ENCODE measurements at regions not wholly inside any gene's neighbourhood (a gene's known extent, or its start where the extent isn't known, plus 50 kb on each side); places are given as distances from the start of the nearest gene placed in this dataset.
A peak's percentile ranks its signal among the peaks of the same experiment; 100 is the strongest.

- Histone ChIP-seq H3K4me1 (ENCODE audit: insufficient read depth) (peaks cover 14% of the 10 kb centered on the region), H4K20me1 (replicated peaks; ENCODE audit: insufficient read depth) (no peaks in the 10 kb centered on the region), H3K4me2 (peak overlapping the region; percentile 91), H3K4me3 (peak overlapping the region; percentile 57), H3K9me2 (ENCODE audit: insufficient read depth) (peaks cover 15% of the 10 kb centered on the region; the same call in 1 of the 2 replicates), H3F3A (replicated peaks; ENCODE audit: low read depth) (peaks cover 11% of the 10 kb centered on the region), H3K36me3 (ENCODE audit: insufficient read depth) (no peaks in the 10 kb centered on the region; the same call in 1 of the 2 replicates), H3K27ac (ENCODE audit: low read depth) (no peak overlapping the region), H3K79me2 (replicated peaks; ENCODE audit: insufficient read depth) (no peaks in the 10 kb centered on the region; the same call in 1 of the 2 replicates), H3K27me3 (ENCODE audit: insufficient read depth) (peaks cover 13% of the 10 kb centered on the region; the same call in 1 of the 2 replicates), H2AFZ (peak overlapping the region; percentile 96; the same call in 1 of the 2 replicates)
- Mint-ChIP-seq H3K27me3 (ENCODE audit: insufficient read depth, low read depth, poor library complexity) (peaks cover 20% of the 10 kb centered on the region), H3K36me3 (ENCODE audit: low read depth) (peaks cover 16% of the 10 kb centered on the region), H3K27ac (peak overlapping the region; percentile 84; the same call in 1 of the 2 replicates), H3K9me3 (peaks cover 20% of the 10 kb centered on the region), H3K4me3 (peak overlapping the region; percentile 68), H3K4me1 (peaks cover 14% of the 10 kb centered on the region)
- no peak for TF ChIP-seq POLR2AphosphoS5 (IDR thresholded peaks at IDR 0.05; ENCODE audit: low read depth)
- TF ChIP-seq REST (IDR thresholded peaks at IDR 0.05; ENCODE audit: unreplicated experiment) = no peak
- no peak for TF ChIP-seq ETS1 (IDR thresholded peaks at IDR 0.05)
- no peak for TF ChIP-seq NANOG (IDR thresholded peaks at IDR 0.05; ENCODE audit: borderline replicate concordance)
- no peak for TF ChIP-seq EZH2 (IDR thresholded peaks at IDR 0.05; ENCODE audit: low read depth, unreplicated experiment)
- TF ChIP-seq ZNF114 (CRISPR knock-in tag; IDR thresholded peaks at IDR 0.05) = no peak
- TF ChIP-seq STAT1 (IDR thresholded peaks at IDR 0.05; ENCODE audit: unreplicated experiment) = no peak
- TF ChIP-seq JUNB (IDR thresholded peaks at IDR 0.05; ENCODE audit: unreplicated experiment) = no peak
- no peak for TF ChIP-seq CREB1 (CRISPR knock-in tag; IDR thresholded peaks at IDR 0.05; ENCODE audit: low read depth)
- no peak for TF ChIP-seq CTCF (conservative IDR thresholded peaks at IDR 0.05; ENCODE audit: low read depth in 2 of 2)
- TF ChIP-seq ZNF462 (CRISPR knock-in tag; IDR thresholded peaks at IDR 0.05) = no peak
- no peak for TF ChIP-seq EZH2phosphoT487 (IDR thresholded peaks at IDR 0.05; ENCODE audit: unreplicated experiment)
- TF ChIP-seq ZNF331 (CRISPR knock-in tag; IDR thresholded peaks at IDR 0.05; ENCODE audit: low read depth) = no peak
- ATAC-seq (peak; percentile 42), DNase-seq (ENCODE audit: low spot score) (peak; percentile 36)
These were observed 94.4 kb downstream of the CD83 start for GRCh38 chr6:14212020-14212419.
